Ectodermal cell (in vitro differentiated cells): ENCODE measurements at regions not wholly inside any gene's neighbourhood (a gene's known extent, or its start where the extent isn't known, plus 50 kb on each side); places are given as distances from the start of the nearest gene placed in this dataset.
"Not testable (repeated sequence)": the region's sequence is repeated elsewhere in the genome, so short reads cannot be mapped to it uniquely, and the experiment has no call there.

Experiments
- H3K27ac ChIP-seq: 2 replicates; pipeline ENCODE4 v1.7.0; 2013; ENCODE audit warnings: mild to moderate bottlenecking, low read depth, low read length; ENCODE audit not compliant: insufficient read depth, poor library complexity, severe bottlenecking
- H3K27me3 ChIP-seq: 2 replicates; pipeline ENCODE4 v1.7.0; 2013; ENCODE audit warnings: mild to moderate bottlenecking, low read length; ENCODE audit not compliant: insufficient read depth, control insufficient read depth, poor library complexity, severe bottlenecking
- H3K36me3 ChIP-seq: one replicate; pipeline ENCODE4 v1.7.0; 2013; ENCODE audit warnings: low read length; ENCODE audit not compliant: control insufficient read depth, insufficient read depth
- H3K4me1 ChIP-seq: one replicate; pipeline ENCODE4 v1.7.0; 2013; ENCODE audit warnings: low read length; ENCODE audit not compliant: control insufficient read depth, insufficient read depth
- H3K4me3 ChIP-seq: 2 replicates; pipeline ENCODE4 v1.7.0; 2013; ENCODE audit warnings: low read depth, low read length, control low read depth; ENCODE audit not compliant: insufficient read depth
- H3K9me3 ChIP-seq: 2 replicates; pipeline ENCODE4 v1.7.0; 2013; ENCODE audit warnings: mild to moderate bottlenecking, low read length, moderate library complexity; ENCODE audit not compliant: control insufficient read depth
- WGBS, 2 experiments: methylation state at CpG; one replicate each; pipeline ENCODE4 v1.1.7; 2013; ENCODE audit warnings: missing lambda C conversion rate in 2 of 2; 5-methylcytosine and 5-hydroxymethylcytosine counted together

- H3K36me3 ChIP-seq = no peaks in the 10 kb centered on the region
- H3K4me3 ChIP-seq = no peak overlapping the region
- no peak overlapping the region for H3K27ac ChIP-seq
- no peaks in the 10 kb centered on the region for H3K4me1 ChIP-seq
- H3K9me3 ChIP-seq = no peaks in the 10 kb centered on the region
- 85 to 89% methylated on average over 20 of the region's 20 CpGs for WGBS, 2 experiments
- H3K27me3 ChIP-seq = no peaks in the 10 kb centered on the region
Observed at GRCh38 chr22:49688516-49689254, 139.0 kb downstream of the BRD1 start.

GRCh38 chr22:49687786-49688515 is 139.7 kb downstream of the BRD1 start:
- H3K9me3 ChIP-seq = no peaks in the 10 kb centered on the region
- no peaks in the 10 kb centered on the region for H3K36me3 ChIP-seq
- H3K4me1 ChIP-seq = no peaks in the 10 kb centered on the region
- H3K27me3 ChIP-seq = no peaks in the 10 kb centered on the region
- H3K27ac ChIP-seq = no peak overlapping the region
- H3K4me3 ChIP-seq = no peak overlapping the region
- 92 to 93% methylated on average over 24 of the region's 24 CpGs for WGBS, 2 experiments

- H3K9me3 ChIP-seq = no peaks in the 10 kb centered on the region
- WGBS, 2 experiments = 77 to 79% methylated on average over 3 of the region's 3 CpGs
Observed at GRCh38 chr22:49687333-49687732, 140.3 kb downstream of the BRD1 start.

GRCh38 chr22:49686495-49687219 is 141.0 kb downstream of the BRD1 start:
- Histone ChIP-seq H3K27me3 (no peaks in the 10 kb centered on the region), H3K4me1 (no peaks in the 10 kb centered on the region), H3K9me3 (no peaks in the 10 kb centered on the region), H3K36me3 (no peaks in the 10 kb centered on the region), H3K4me3 (no peak overlapping the region), H3K27ac (no peak overlapping the region)
- WGBS, 2 experiments = 87% methylated on average over 22 of the region's 22 CpGs

More at GRCh38 chr22:49687333-49687732, 140.3 kb downstream of the BRD1 start:
- Histone ChIP-seq H3K36me3 (no peaks in the 10 kb centered on the region), H3K4me1 (no peaks in the 10 kb centered on the region), H3K27ac (no peak overlapping the region), H3K27me3 (no peaks in the 10 kb centered on the region), H3K4me3 (no peak overlapping the region)

GRCh38 chr22:49685686-49686085 is 142.0 kb downstream of the BRD1 start:
- no peaks in the 10 kb centered on the region for H3K4me1 ChIP-seq
- H3K4me3 ChIP-seq = no peak overlapping the region
- no peaks in the 10 kb centered on the region for H3K36me3 ChIP-seq
- 78 to 80% methylated on average over 18 of the region's 18 CpGs for WGBS, 2 experiments
- H3K9me3 ChIP-seq = no peaks in the 10 kb centered on the region
- no peaks in the 10 kb centered on the region for H3K27me3 ChIP-seq
- no peak overlapping the region for H3K27ac ChIP-seq

GRCh38 chr22:49685116-49685515 is 142.6 kb downstream of the BRD1 start:
- H3K27ac ChIP-seq = no peak overlapping the region
- no peaks in the 10 kb centered on the region for H3K4me1 ChIP-seq
- H3K36me3 ChIP-seq = no peaks in the 10 kb centered on the region
- no peaks in the 10 kb centered on the region for H3K9me3 ChIP-seq
- H3K4me3 ChIP-seq = no peak overlapping the region
- no peaks in the 10 kb centered on the region for H3K27me3 ChIP-seq
- 89 to 90% methylated on average over 9 of the region's 9 CpGs for WGBS, 2 experiments

GRCh38 chr22:49683032-49683431 is 144.6 kb downstream of the BRD1 start:
- WGBS, 2 experiments = 95 to 97% methylated on average over 3 of the region's 3 CpGs
- Histone ChIP-seq H3K4me3 (no peak overlapping the region), H3K36me3 (no peaks in the 10 kb centered on the region), H3K4me1 (no peaks in the 10 kb centered on the region), H3K27ac (no peak overlapping the region), H3K9me3 (no peaks in the 10 kb centered on the region), H3K27me3 (no peaks in the 10 kb centered on the region)

GRCh38 chr22:49680819-49681218 is 146.9 kb downstream of the BRD1 start:
- not testable (repeated sequence) for H3K36me3 ChIP-seq, H3K27ac ChIP-seq, H3K4me3 ChIP-seq, H3K9me3 ChIP-seq, H3K4me1 ChIP-seq, H3K27me3 ChIP-seq
- WGBS, 2 experiments = 93 to 99% methylated on average over 4 to 5 of the region's 6 CpGs

GRCh38 chr22:49678842-49679170 is 148.9 kb downstream of the BRD1 start:
- Histone ChIP-seq H3K36me3 (no peaks in the 10 kb centered on the region), H3K27ac (no peak overlapping the region), H3K9me3 (no peaks in the 10 kb centered on the region), H3K27me3 (peaks cover 10% of the 10 kb centered on the region), H3K4me3 (no peak overlapping the region), H3K4me1 (no peaks in the 10 kb centered on the region)
- WGBS, 2 experiments = 89 to 91% methylated on average over 10 of the region's 10 CpGs

- Histone ChIP-seq H3K4me3 (no peak overlapping the region), H3K9me3 (no peaks in the 10 kb centered on the region), H3K4me1 (no peaks in the 10 kb centered on the region), H3K36me3 (no peaks in the 10 kb centered on the region), H3K27ac (no peak overlapping the region), H3K27me3 (peaks cover 12% of the 10 kb centered on the region)
- WGBS, 2 experiments = 78% methylated on average over 22 of the region's 22 CpGs
Observed at GRCh38 chr22:49678137-49678841, 149.4 kb downstream of the BRD1 start.
